Neuronal stem cell (in vitro differentiated cells): ENCODE measurements at regions not wholly inside any gene's neighbourhood (a gene's known extent, or its start where the extent isn't known, plus 50 kb on each side); places are given as distances from the start of the nearest gene placed in this dataset.

Experiments used
- DNase-seq: peaks from one replicate; pipeline ENCODE4 v3.0.0-alpha.2; 2013; ENCODE audit warnings: low spot score
- H2AFZ ChIP-seq: one replicate; pipeline ENCODE4 v1.6.1; 2013; ENCODE audit warnings: mild to moderate bottlenecking, low read length, inconsistent platforms
- H2AK5ac ChIP-seq: 2 replicates; pipeline ENCODE4 v1.6.1; 2013; ENCODE audit warnings: low read depth, mild to moderate bottlenecking, inconsistent platforms, low read length, moderate library complexity, mixed read lengths
- H2BK120ac ChIP-seq: 2 replicates; pipeline ENCODE4 v1.6.1; 2013; ENCODE audit warnings: low read depth, mild to moderate bottlenecking, inconsistent platforms, low read length, moderate library complexity, mixed read lengths
- H2BK12ac ChIP-seq: one replicate; pipeline ENCODE4 v1.6.1; 2013; ENCODE audit warnings: low read length, inconsistent platforms
- H2BK15ac ChIP-seq: 2 replicates; pipeline ENCODE4 v1.6.1; 2013; ENCODE audit warnings: mild to moderate bottlenecking, low read length, inconsistent platforms, mixed read lengths
- H2BK5ac ChIP-seq: one replicate; pipeline ENCODE4 v1.6.1; 2013; ENCODE audit warnings: inconsistent platforms, mild to moderate bottlenecking, low read length, moderate library complexity
- H3K14ac ChIP-seq: one replicate; pipeline ENCODE4 v1.6.1; 2013; ENCODE audit warnings: low read length, inconsistent platforms
- H3K18ac ChIP-seq: 2 replicates; pipeline ENCODE4 v1.6.1; 2013; ENCODE audit warnings: low read length, inconsistent platforms
- H3K23ac ChIP-seq: 2 replicates; pipeline ENCODE4 v1.6.1; 2013; ENCODE audit warnings: low read depth, mild to moderate bottlenecking, mixed read lengths, low read length, inconsistent platforms; ENCODE audit not compliant: poor library complexity
- H3K27ac ChIP-seq: replicated peaks from 3 replicates; pipeline ENCODE4 v1.5.1; 2013; ENCODE audit warnings: low read length, inconsistent platforms
- H3K27me3 ChIP-seq, 3 experiments: 2 replicates each; pipeline ENCODE4 v1.6.1; 2013; ENCODE audit warnings: low read length in 3 of 3, mild to moderate bottlenecking in 2 of 3, inconsistent platforms in 1 of 3, low read depth in 1 of 3, mixed read lengths in 1 of 3, moderate library complexity in 1 of 3; ENCODE audit not compliant: control insufficient read depth in 3 of 3, insufficient read depth in 3 of 3
- H3K36me3 ChIP-seq, 2 donors: replicated peaks in 1 of 2; 2 replicates each; pipeline ENCODE4 v1.6.1; 2013; ENCODE audit warnings: low read length in 2 of 2; ENCODE audit not compliant: control insufficient read depth in 2 of 2, insufficient read depth in 2 of 2
- H3K4ac ChIP-seq: 2 replicates; pipeline ENCODE4 v1.6.1; 2013; ENCODE audit warnings: inconsistent platforms, mild to moderate bottlenecking, low read length, moderate library complexity
- H3K4me1 ChIP-seq, 2 donors: 1 replicate in 1 of 2; 2 replicates in 1 of 2; pipeline ENCODE4 v1.6.1; 2013; ENCODE audit warnings: low read length in 2 of 2, low read depth in 1 of 2; ENCODE audit not compliant: control insufficient read depth in 2 of 2, insufficient read depth in 1 of 2
- H3K4me2 ChIP-seq: one replicate; pipeline ENCODE4 v1.6.1; 2013; ENCODE audit warnings: mild to moderate bottlenecking, low read length, inconsistent platforms; ENCODE audit not compliant: insufficient read depth, poor library complexity, severe bottlenecking
- H3K4me3 ChIP-seq, 2 donors: 2 replicates each; pipeline ENCODE4 v1.5.1; 2013; ENCODE audit warnings: low read length in 2 of 2, mild to moderate bottlenecking in 2 of 2, inconsistent platforms in 1 of 2, moderate library complexity in 1 of 2
- H3K79me1 ChIP-seq: one replicate; pipeline ENCODE4 v1.6.1; 2013; ENCODE audit warnings: low read depth, mild to moderate bottlenecking, inconsistent platforms, low read length, moderate library complexity
- H3K9ac ChIP-seq: one replicate; pipeline ENCODE4 v1.6.1; 2013; ENCODE audit warnings: mild to moderate bottlenecking, low read depth, low read length, inconsistent platforms; ENCODE audit not compliant: poor library complexity
- H3K9me3 ChIP-seq, 2 donors: replicated peaks in 1 of 2; 2 replicates each; pipeline versions ENCODE3 to v1.6.1; 2013; ENCODE audit warnings: low read length in 2 of 2, mild to moderate bottlenecking in 2 of 2, inconsistent platforms in 1 of 2, low read depth in 1 of 2, mixed read lengths in 1 of 2, moderate library complexity in 1 of 2; ENCODE audit not compliant: control insufficient read depth in 2 of 2, insufficient read depth in 1 of 2
- H4K8ac ChIP-seq: one replicate; pipeline ENCODE4 v1.6.1; 2013; ENCODE audit warnings: low read depth, mild to moderate bottlenecking, inconsistent platforms, low read length, moderate library complexity
- H4K91ac ChIP-seq: one replicate; pipeline ENCODE4 v1.6.1; 2013; ENCODE audit warnings: low read length, low read depth, mild to moderate bottlenecking, inconsistent platforms; ENCODE audit not compliant: poor library complexity
- WGBS, 2 donors: extraction: QIAGEN DNeasy Blood & Tissue Kit; methylation state at CpG; one replicate each; pipeline ENCODE4 v1.1.7; 2013; ENCODE audit warnings: missing lambda C conversion rate in 2 of 2, mixed read lengths in 1 of 2; ENCODE audit not compliant: insufficient read length in 2 of 2, insufficient replicate concordance in 1 of 2; ENCODE audit errors: extremely low coverage in 2 of 2; 5-methylcytosine and 5-hydroxymethylcytosine counted together

DNA sequence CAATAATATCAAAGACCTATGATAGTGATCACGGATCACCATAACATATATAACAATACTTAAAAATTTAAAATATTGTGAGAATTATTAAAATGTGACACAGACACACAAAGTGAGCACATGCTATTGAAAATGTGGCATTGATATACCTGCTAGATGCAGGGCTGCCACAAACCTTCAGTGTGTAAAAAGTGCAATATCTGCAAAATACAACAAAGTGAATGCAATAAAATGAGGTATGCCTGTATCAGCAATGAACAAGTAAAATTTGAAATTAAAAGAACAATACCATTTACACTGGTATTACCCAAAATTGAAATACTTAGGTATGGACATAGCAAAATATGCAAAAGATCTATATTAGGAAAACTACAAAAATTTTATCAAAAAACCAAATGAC is 1217.8 kb upstream of the PCDH20 start:
- H3K4me2 ChIP-seq, result no peak overlapping the region
- H4K91ac ChIP-seq, result no peak overlapping the region
- H3K9me3 ChIP-seq, result no peaks in the 10 kb centered on the region
- H3K23ac ChIP-seq, result no peak overlapping the region
- no peak overlapping the region for H4K8ac ChIP-seq
- no peak overlapping the region for H3K18ac ChIP-seq
- H2AFZ ChIP-seq, result no peak overlapping the region
- H3K27me3 ChIP-seq, result no peaks in the 10 kb centered on the region
- H3K27ac ChIP-seq, result no peak overlapping the region
- no peak overlapping the region for H2BK15ac ChIP-seq
- no peak overlapping the region for H2BK12ac ChIP-seq
- no peaks in the 10 kb centered on the region for H3K79me1 ChIP-seq
- H3K4me3 ChIP-seq, result no peak overlapping the region
- no peak overlapping the region for H3K4ac ChIP-seq
- no peaks in the 10 kb centered on the region for H3K4me1 ChIP-seq
- no peak overlapping the region for H2AK5ac ChIP-seq
- no CpG with 5 or more reads among the region's 1 CpG for WGBS, 2 donors
- DNase-seq, result no peak
- no peak overlapping the region for H2BK5ac ChIP-seq
- no peaks in the 10 kb centered on the region for H3K36me3 ChIP-seq
- H3K14ac ChIP-seq, result no peak overlapping the region
- H3K9ac ChIP-seq, result no peak overlapping the region
- H2BK120ac ChIP-seq, result no peak overlapping the region

DNA sequence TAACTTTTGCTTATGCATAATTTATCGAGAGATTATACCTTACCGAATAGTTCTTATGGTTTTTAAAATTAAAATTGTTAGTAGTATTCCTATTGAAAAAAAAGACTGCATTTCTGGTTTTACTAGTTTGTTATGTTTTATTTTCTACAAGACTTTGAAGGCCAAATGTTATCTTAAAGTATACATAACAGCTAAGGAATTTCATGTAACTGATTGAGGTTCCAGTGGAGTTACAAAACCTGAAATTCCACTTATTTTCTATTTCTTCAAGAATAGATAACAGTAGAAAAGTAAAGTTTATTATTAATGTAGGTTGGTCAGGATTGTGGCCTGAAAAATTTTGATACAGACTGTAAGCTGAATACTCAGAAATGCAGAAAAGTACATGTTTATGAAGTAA is 1216.0 kb upstream of the PCDH20 start:
- Histone ChIP-seq H2BK15ac (no peak overlapping the region), H3K27ac (no peak overlapping the region), H2AK5ac (no peak overlapping the region), H2BK5ac (no peak overlapping the region), H2BK120ac (no peak overlapping the region), H4K8ac (no peak overlapping the region), H2AFZ (no peak overlapping the region), H3K79me1 (no peaks in the 10 kb centered on the region), H3K9ac (no peak overlapping the region), H4K91ac (no peak overlapping the region), H3K4me2 (no peak overlapping the region), H3K9me3 (no peaks in the 10 kb centered on the region), H3K27me3 (no peaks in the 10 kb centered on the region), H3K4me3 (no peak overlapping the region), H3K14ac (no peak overlapping the region), H3K4ac (no peak overlapping the region), H2BK12ac (no peak overlapping the region), H3K23ac (no peak overlapping the region), H3K36me3 (no peaks in the 10 kb centered on the region), H3K18ac (no peak overlapping the region), H3K4me1 (no peaks in the 10 kb centered on the region)
- WGBS, 2 donors, result no CpG with 5 or more reads among the region's 2 CpGs
- no peak for DNase-seq

DNA sequence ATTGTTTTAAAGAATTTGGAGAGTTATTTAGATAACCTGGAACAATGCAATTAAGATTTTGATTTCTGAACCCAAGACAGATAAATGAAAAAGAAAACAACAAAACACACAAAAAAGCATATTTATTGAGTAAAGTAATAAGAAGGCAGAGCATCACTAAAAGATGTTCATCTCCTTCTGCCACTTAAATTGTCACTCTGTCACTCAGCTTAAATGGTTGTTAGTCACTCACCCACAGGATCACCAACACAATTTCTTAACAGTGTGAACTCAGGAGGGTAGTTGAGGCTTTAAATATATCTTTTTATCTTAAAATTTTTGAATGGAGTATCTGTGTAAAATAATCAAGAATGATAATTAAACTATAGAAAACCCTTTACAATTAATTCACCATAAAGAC is 1215.5 kb upstream of the PCDH20 start:
- H2BK15ac ChIP-seq, result no peak overlapping the region
- H3K9me3 ChIP-seq, result no peaks in the 10 kb centered on the region
- no peak for DNase-seq
- no peaks in the 10 kb centered on the region for H3K36me3 ChIP-seq
- H3K4ac ChIP-seq, result no peak overlapping the region
- H2BK12ac ChIP-seq, result no peak overlapping the region
- no peak overlapping the region for H3K4me2 ChIP-seq
- no peak overlapping the region for H2AFZ ChIP-seq
- H3K14ac ChIP-seq, result no peak overlapping the region
- no peak overlapping the region for H2BK120ac ChIP-seq
- no peaks in the 10 kb centered on the region for H3K27me3 ChIP-seq
- no peak overlapping the region for H4K91ac ChIP-seq
- H2BK5ac ChIP-seq, result no peak overlapping the region
- no peak overlapping the region for H3K23ac ChIP-seq
- H3K9ac ChIP-seq, result no peak overlapping the region
- no peak overlapping the region for H3K18ac ChIP-seq
- no peak overlapping the region for H2AK5ac ChIP-seq
- peaks cover 2% of the 10 kb centered on the region for H3K79me1 ChIP-seq
- H3K27ac ChIP-seq, result no peak overlapping the region
- H4K8ac ChIP-seq, result no peak overlapping the region
- no peak overlapping the region for H3K4me3 ChIP-seq
- H3K4me1 ChIP-seq, result no peaks in the 10 kb centered on the region

DNA sequence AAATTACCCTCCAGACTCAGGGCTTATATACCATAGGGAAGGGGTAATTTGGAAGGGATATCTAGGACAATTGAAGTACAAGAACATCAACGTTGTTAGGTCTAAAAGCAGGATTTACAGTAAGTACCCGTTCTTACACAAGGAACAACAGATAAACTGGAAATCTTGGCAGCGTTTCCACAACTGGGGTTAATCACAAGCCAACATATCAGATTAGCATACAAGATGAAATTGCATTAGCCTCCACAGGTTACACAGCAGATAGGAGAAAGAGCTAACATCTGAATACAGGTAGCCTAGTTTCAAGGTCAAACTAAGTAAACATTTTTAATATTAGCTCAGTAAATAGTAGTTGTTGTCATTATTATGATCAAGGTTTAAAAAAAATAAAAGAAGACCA is 1214.0 kb upstream of the PCDH20 start:
- H3K27me3 ChIP-seq, result no peaks in the 10 kb centered on the region
- no peaks in the 10 kb centered on the region for H3K4me1 ChIP-seq
- no peak for DNase-seq
- peaks cover 2% of the 10 kb centered on the region for H3K79me1 ChIP-seq
- H3K27ac ChIP-seq, result no peak overlapping the region
- no peak overlapping the region for H2BK15ac ChIP-seq
- no peak overlapping the region for H4K8ac ChIP-seq
- H3K4me3 ChIP-seq, result no peak overlapping the region
- H2AFZ ChIP-seq, result no peak overlapping the region
- H2BK12ac ChIP-seq, result no peak overlapping the region
- no peak overlapping the region for H2BK120ac ChIP-seq
- no peak overlapping the region for H3K4me2 ChIP-seq
- no peak overlapping the region for H3K18ac ChIP-seq
- H3K4ac ChIP-seq, result no peak overlapping the region
- H3K9me3 ChIP-seq, result no peaks in the 10 kb centered on the region
- H4K91ac ChIP-seq, result no peak overlapping the region
- WGBS, 2 donors, result no CpG with 5 or more reads among the region's 3 CpGs
- no peak overlapping the region for H2BK5ac ChIP-seq
- H3K23ac ChIP-seq, result no peak overlapping the region
- no peaks in the 10 kb centered on the region for H3K36me3 ChIP-seq
- H2AK5ac ChIP-seq, result no peak overlapping the region
- no peak overlapping the region for H3K9ac ChIP-seq
- H3K14ac ChIP-seq, result no peak overlapping the region
